ENCODE measurements at regions not wholly inside any gene's neighbourhood (a gene's known extent, or its start where the extent isn't known, plus 50 kb on each side); places are given as distances from the start of the nearest gene placed in this dataset.

DNA sequence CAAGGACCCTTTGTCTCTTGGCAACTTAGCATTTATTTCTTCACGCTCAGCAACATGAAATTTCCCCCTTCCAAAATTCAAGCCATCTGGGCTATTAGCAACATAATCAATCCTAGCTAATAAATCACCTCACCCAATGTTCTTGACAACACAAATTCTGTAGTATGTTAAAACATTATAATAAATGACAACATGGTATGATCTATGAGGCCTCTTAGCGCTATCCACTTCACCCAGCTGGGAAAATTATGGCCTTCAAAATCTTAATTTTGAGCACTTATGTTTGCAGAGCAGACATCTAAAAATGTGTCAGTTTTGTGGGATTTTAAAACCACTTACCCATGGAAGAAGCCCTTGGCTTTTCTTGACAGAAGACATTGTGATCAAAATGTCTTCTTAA lies 181.9 kb downstream of the HDGFL1 start:
- TF ChIP-seq, protein P1, sequence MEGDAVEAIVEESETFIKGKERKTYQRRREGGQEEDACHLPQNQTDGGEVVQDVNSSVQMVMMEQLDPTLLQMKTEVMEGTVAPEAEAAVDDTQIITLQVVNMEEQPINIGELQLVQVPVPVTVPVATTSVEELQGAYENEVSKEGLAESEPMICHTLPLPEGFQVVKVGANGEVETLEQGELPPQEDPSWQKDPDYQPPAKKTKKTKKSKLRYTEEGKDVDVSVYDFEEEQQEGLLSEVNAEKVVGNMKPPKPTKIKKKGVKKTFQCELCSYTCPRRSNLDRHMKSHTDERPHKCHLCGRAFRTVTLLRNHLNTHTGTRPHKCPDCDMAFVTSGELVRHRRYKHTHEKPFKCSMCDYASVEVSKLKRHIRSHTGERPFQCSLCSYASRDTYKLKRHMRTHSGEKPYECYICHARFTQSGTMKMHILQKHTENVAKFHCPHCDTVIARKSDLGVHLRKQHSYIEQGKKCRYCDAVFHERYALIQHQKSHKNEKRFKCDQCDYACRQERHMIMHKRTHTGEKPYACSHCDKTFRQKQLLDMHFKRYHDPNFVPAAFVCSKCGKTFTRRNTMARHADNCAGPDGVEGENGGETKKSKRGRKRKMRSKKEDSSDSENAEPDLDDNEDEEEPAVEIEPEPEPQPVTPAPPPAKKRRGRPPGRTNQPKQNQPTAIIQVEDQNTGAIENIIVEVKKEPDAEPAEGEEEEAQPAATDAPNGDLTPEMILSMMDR (IDR thresholded peaks at IDR 0.05; ENCODE audit: control insufficient read depth, extremely low read depth, insufficient read depth): no peak
- no peak overlapping the region for H3K4me3 ChIP-seq (ENCODE audit: low read depth, low read length)
- DNase-seq (ENCODE audit: low read depth): no peak

DNA sequence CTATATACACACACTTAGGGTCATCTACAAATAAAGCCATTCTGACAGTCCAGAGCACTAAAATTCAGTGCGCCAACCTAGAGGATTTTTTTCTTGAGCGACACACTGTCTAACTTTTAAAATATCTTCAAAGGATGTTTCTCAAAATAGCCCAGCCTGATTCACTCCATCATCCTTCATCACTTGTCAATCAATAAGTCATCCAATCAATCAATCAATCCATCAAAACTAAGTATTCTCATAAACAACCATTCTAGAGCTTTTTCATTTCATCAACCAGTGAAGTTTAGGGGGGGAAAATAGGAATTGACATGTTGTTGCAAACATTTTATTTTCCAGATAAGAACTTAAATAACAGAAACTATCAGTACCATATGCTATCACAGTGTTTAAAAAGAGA lies 183.2 kb downstream of the HDGFL1 start:
- DNase-seq (ENCODE audit: low read depth): no peak
- no peak overlapping the region for H3K4me3 ChIP-seq (ENCODE audit: low read depth, low read length)
- TF ChIP-seq, protein P1 (IDR thresholded peaks at IDR 0.05; ENCODE audit: control insufficient read depth, extremely low read depth, insufficient read depth): no peak

DNA sequence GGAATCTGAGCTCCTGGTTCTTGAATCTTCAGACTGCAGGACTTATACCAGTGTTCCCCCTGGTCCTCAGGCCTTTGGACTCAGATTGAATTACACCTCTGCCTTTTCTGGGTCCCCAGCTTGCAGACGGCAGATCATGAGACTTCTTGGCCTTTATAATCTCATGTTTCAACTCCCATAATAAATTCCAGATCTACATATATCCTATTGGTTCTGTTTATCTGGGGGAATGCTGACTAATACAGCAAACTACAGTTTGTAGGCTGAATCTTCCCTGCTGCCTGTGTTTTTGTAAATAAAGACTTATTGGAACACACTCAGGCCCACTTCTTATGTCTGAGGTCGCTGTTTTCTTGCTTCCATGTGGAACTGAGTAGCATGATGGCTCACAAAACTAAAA lies 184.7 kb downstream of the HDGFL1 start:
- TF ChIP-seq, protein P1 (IDR thresholded peaks at IDR 0.05; ENCODE audit: control insufficient read depth, extremely low read depth, insufficient read depth): no peak
- DNase-seq (ENCODE audit: low read depth): no peak
- H3K4me3 ChIP-seq (ENCODE audit: low read depth, low read length): no peak overlapping the region

DNA sequence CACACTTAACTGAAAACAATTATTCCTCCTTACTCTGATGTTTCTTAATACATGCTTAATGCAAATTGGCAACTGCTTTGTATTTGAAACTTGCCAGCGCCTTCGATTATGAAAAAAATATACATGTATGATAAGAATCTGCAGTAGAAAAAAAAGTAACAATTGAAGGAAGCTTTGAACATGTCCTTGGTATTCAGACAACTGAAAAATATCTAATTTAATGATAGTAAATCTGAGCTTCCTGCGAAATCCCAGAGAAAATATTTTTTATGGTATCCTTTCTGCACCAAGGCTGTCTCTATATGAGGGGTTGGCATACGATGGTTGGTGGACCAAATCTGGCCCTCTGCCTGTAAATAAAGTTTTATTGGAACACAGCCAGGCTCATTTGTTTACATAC lies 186.2 kb downstream of the HDGFL1 start:
- TF ChIP-seq, protein P1 (IDR thresholded peaks at IDR 0.05; ENCODE audit: control insufficient read depth, extremely low read depth, insufficient read depth): no peak
- DNase-seq (ENCODE audit: low read depth): no peak
- H3K4me3 ChIP-seq (ENCODE audit: low read depth, low read length): no peak overlapping the region

DNA sequence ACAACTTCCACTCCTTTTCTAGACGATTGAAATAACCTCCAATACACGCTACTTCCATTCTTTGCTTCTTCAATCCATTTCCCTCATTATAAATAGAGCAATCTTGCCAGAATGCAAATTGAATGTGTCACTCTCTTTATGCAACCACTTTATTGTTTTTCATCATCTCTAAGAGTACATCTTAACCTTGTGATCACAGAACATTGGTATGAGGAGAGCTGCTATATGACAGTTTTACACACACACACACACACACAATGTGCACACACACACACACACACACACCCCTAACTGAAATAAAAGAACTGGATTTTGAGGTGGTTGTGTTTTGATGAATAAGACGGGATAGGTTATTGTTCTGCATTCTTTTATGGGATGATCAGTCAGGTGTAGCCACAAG lies 187.0 kb downstream of the HDGFL1 start:
- no peak for DNase-seq (ENCODE audit: low read depth)
- TF ChIP-seq, protein P1 (IDR thresholded peaks at IDR 0.05; ENCODE audit: control insufficient read depth, extremely low read depth, insufficient read depth): no peak
- H3K4me3 ChIP-seq (ENCODE audit: low read depth, low read length): no peak overlapping the region

DNA sequence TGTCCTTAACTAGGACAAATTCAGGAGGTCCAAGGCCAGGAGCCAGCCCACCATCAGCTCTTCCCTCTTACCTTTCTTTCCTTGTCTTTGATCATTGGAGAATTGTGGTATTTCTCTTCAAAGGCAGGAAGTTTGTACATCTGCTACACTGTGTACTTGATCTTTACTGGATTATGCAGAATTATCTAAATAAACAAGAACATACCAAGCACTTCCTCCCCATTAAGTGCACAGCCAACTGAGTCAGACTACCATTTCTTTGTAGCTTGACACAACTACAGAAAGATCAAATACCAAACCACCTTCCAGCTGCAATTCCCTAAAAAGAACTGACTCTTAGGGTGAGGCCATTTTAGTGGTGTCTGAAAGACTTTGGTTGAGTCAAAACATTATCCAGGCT lies 195.1 kb downstream of the HDGFL1 start:
- DNase-seq (ENCODE audit: low read depth): peak; percentile 45
- H3K4me3 ChIP-seq (ENCODE audit: low read depth, low read length): no peak overlapping the region

DNA sequence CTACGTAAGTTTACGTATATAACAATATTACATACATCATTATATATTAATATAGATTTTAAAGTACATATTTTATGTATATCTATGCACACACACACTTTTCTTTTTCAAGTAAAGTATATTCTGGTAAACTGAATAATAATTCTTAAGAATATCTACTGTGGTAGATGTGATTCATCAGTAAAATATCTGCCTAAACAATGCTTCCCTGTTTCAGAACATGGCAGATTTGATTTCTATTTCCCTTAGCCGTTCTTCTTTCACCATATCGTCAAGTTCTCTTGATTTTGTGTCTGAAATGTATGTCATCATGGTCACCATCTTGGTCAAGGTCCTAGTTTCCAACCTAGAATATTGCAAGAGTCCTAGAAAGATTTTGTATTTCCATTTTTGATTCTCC lies 195.6 kb downstream of the HDGFL1 start:
- no peak overlapping the region for H3K4me3 ChIP-seq (ENCODE audit: low read depth, low read length)
- TF ChIP-seq, protein P1 (IDR thresholded peaks at IDR 0.05; ENCODE audit: control insufficient read depth, extremely low read depth, insufficient read depth): no peak
- DNase-seq (ENCODE audit: low read depth): no peak

More for the DNA sequence above, 195.1 kb downstream of the HDGFL1 start:
- TF ChIP-seq, protein P1 (IDR thresholded peaks at IDR 0.05; ENCODE audit: control insufficient read depth, extremely low read depth, insufficient read depth): no peak

Data from LNCaP clone FGC (cell line).